Stimulated activated naive CD8-positive, alpha-beta T cell treated with anti-CD3 and anti-CD28 coated beads, Interleukin-15, Interleukin-2, amounts not matched to agents 100 ng/mL and 50 ng/mL, for 24 hours (primary cell): ENCODE measurements at regions not wholly inside any gene's neighbourhood (a gene's known extent, or its start where the extent isn't known, plus 50 kb on each side); places are given as distances from the start of the nearest gene placed in this dataset.
"Not testable (repeated sequence)": the region's sequence is repeated elsewhere in the genome, so short reads cannot be mapped to it uniquely, and the experiment has no call there.

Source experiments
- H3K27ac Mint-ChIP-seq: one replicate; pipeline ENCODE4 v1.8.0; 2021; ENCODE audit warnings: mild to moderate bottlenecking, mixed read lengths
- H3K27me3 Mint-ChIP-seq: one replicate; pipeline ENCODE4 v1.8.0; 2021; ENCODE audit warnings: mixed read lengths
- H3K36me3 Mint-ChIP-seq: one replicate; pipeline ENCODE4 v1.8.0; 2021; ENCODE audit warnings: low read depth, mixed read lengths
- H3K4me1 Mint-ChIP-seq: one replicate; pipeline ENCODE4 v1.8.0; 2021; ENCODE audit warnings: low read depth, mixed read lengths
- H3K4me3 Mint-ChIP-seq: one replicate; pipeline ENCODE4 v1.8.0; 2021; ENCODE audit warnings: mild to moderate bottlenecking, mixed read lengths
- H3K9me3 Mint-ChIP-seq: one replicate; pipeline ENCODE4 v1.8.0; 2021; ENCODE audit warnings: mixed read lengths

GRCh38 chr9:71331603-71332002 lies 210.2 kb upstream of the TRPM3 start:
- H3K36me3 Mint-ChIP-seq: no peaks in the 10 kb centered on the region
- H3K4me3 Mint-ChIP-seq: no peak overlapping the region
- H3K27ac Mint-ChIP-seq: no peak overlapping the region
- H3K27me3 Mint-ChIP-seq: peaks cover 6% of the 10 kb centered on the region
- H3K9me3 Mint-ChIP-seq: peaks cover 3% of the 10 kb centered on the region
- no peaks in the 10 kb centered on the region for H3K4me1 Mint-ChIP-seq

GRCh38 chr9:71329873-71330272 lies 208.5 kb upstream of the TRPM3 start:
- Mint-ChIP-seq H3K27me3 (peaks cover 6% of the 10 kb centered on the region), H3K4me1 (no peaks in the 10 kb centered on the region), H3K4me3 (no peak overlapping the region), H3K36me3 (no peaks in the 10 kb centered on the region), H3K27ac (no peak overlapping the region), H3K9me3 (no peaks in the 10 kb centered on the region)

- no peak overlapping the region for H3K4me3 Mint-ChIP-seq
- H3K27ac Mint-ChIP-seq: no peak overlapping the region
- no peaks in the 10 kb centered on the region for H3K9me3 Mint-ChIP-seq
- no peaks in the 10 kb centered on the region for H3K4me1 Mint-ChIP-seq
- H3K27me3 Mint-ChIP-seq: peaks cover 9% of the 10 kb centered on the region
- no peaks in the 10 kb centered on the region for H3K36me3 Mint-ChIP-seq
Observed at GRCh38 chr9:71326360-71326759, 204.9 kb upstream of the TRPM3 start.

GRCh38 chr9:71323357-71323756 lies 201.9 kb upstream of the TRPM3 start:
- Mint-ChIP-seq H3K36me3 (no peaks in the 10 kb centered on the region), H3K27ac (no peak overlapping the region), H3K4me3 (no peak overlapping the region), H3K27me3 (peaks cover 15% of the 10 kb centered on the region), H3K4me1 (no peaks in the 10 kb centered on the region), H3K9me3 (no peaks in the 10 kb centered on the region)

- peaks cover 15% of the 10 kb centered on the region for H3K27me3 Mint-ChIP-seq
- H3K4me3 Mint-ChIP-seq: no peak overlapping the region
- no peaks in the 10 kb centered on the region for H3K9me3 Mint-ChIP-seq
- no peaks in the 10 kb centered on the region for H3K36me3 Mint-ChIP-seq
- no peaks in the 10 kb centered on the region for H3K4me1 Mint-ChIP-seq
- no peak overlapping the region for H3K27ac Mint-ChIP-seq
Observed at GRCh38 chr9:71322311-71322710, 200.9 kb upstream of the TRPM3 start.

GRCh38 chr9:71308454-71308853 lies 187.0 kb upstream of the TRPM3 start:
- Mint-ChIP-seq H3K4me3 (no peak overlapping the region), H3K27ac (no peak overlapping the region), H3K36me3 (no peaks in the 10 kb centered on the region), H3K9me3 (no peaks in the 10 kb centered on the region), H3K4me1 (no peaks in the 10 kb centered on the region), H3K27me3 (no peaks in the 10 kb centered on the region)

- Mint-ChIP-seq H3K4me1 (no peaks in the 10 kb centered on the region), H3K9me3 (no peaks in the 10 kb centered on the region), H3K27ac (no peak overlapping the region), H3K4me3 (no peak overlapping the region), H3K27me3 (peaks cover 6% of the 10 kb centered on the region), H3K36me3 (no peaks in the 10 kb centered on the region)
Observed at GRCh38 chr9:71306134-71306533, 184.7 kb upstream of the TRPM3 start.

- H3K27ac Mint-ChIP-seq: no peak overlapping the region
- no peaks in the 10 kb centered on the region for H3K4me1 Mint-ChIP-seq
- H3K4me3 Mint-ChIP-seq: no peak overlapping the region
- H3K27me3 Mint-ChIP-seq: peaks cover 15% of the 10 kb centered on the region
- no peaks in the 10 kb centered on the region for H3K9me3 Mint-ChIP-seq
- no peaks in the 10 kb centered on the region for H3K36me3 Mint-ChIP-seq
Observed at GRCh38 chr9:71303351-71303750, 181.9 kb upstream of the TRPM3 start.

GRCh38 chr9:71302776-71303175 lies 181.4 kb upstream of the TRPM3 start:
- no peaks in the 10 kb centered on the region for H3K36me3 Mint-ChIP-seq
- no peak overlapping the region for H3K27ac Mint-ChIP-seq
- H3K4me1 Mint-ChIP-seq: no peaks in the 10 kb centered on the region

GRCh38 chr9:71295928-71296327 lies 174.5 kb upstream of the TRPM3 start:
- Mint-ChIP-seq H3K27me3 (peaks cover 14% of the 10 kb centered on the region), H3K36me3 (no peaks in the 10 kb centered on the region), H3K4me1 (no peaks in the 10 kb centered on the region), H3K4me3 (no peak overlapping the region), H3K27ac (no peak overlapping the region), H3K9me3 (no peaks in the 10 kb centered on the region)

More at GRCh38 chr9:71302776-71303175, 181.4 kb upstream of the TRPM3 start:
- H3K27me3 Mint-ChIP-seq: peaks cover 15% of the 10 kb centered on the region
- no peaks in the 10 kb centered on the region for H3K9me3 Mint-ChIP-seq
- no peak overlapping the region for H3K4me3 Mint-ChIP-seq

GRCh38 chr9:71286146-71286545 lies 164.7 kb upstream of the TRPM3 start:
- Mint-ChIP-seq H3K36me3 (no peaks in the 10 kb centered on the region), H3K27me3 (no peaks in the 10 kb centered on the region), H3K27ac (no peak overlapping the region), H3K9me3 (no peaks in the 10 kb centered on the region), H3K4me3 (no peak overlapping the region), H3K4me1 (no peaks in the 10 kb centered on the region)

GRCh38 chr9:71285191-71285656 lies 163.8 kb upstream of the TRPM3 start:
- Mint-ChIP-seq H3K27ac (no peak overlapping the region), H3K4me1 (no peaks in the 10 kb centered on the region), H3K36me3 (no peaks in the 10 kb centered on the region)

GRCh38 chr9:71282116-71282515 lies 160.7 kb upstream of the TRPM3 start:
- not testable (repeated sequence) for H3K9me3 Mint-ChIP-seq, H3K4me3 Mint-ChIP-seq, H3K27ac Mint-ChIP-seq, H3K27me3 Mint-ChIP-seq, H3K4me1 Mint-ChIP-seq, H3K36me3 Mint-ChIP-seq

More at GRCh38 chr9:71285191-71285656, 163.8 kb upstream of the TRPM3 start:
- Mint-ChIP-seq H3K4me3 (no peak overlapping the region), H3K9me3 (no peaks in the 10 kb centered on the region), H3K27me3 (no peaks in the 10 kb centered on the region)

- Mint-ChIP-seq H3K4me1 (no peaks in the 10 kb centered on the region), H3K27ac (no peak overlapping the region), H3K36me3 (no peaks in the 10 kb centered on the region), H3K9me3 (no peaks in the 10 kb centered on the region), H3K4me3 (no peak overlapping the region), H3K27me3 (peaks cover 3% of the 10 kb centered on the region)
Observed at GRCh38 chr9:71279151-71279739, 157.8 kb upstream of the TRPM3 start.

GRCh38 chr9:71273613-71274012 lies 152.2 kb upstream of the TRPM3 start:
- peaks cover 3% of the 10 kb centered on the region for H3K27me3 Mint-ChIP-seq
- no peaks in the 10 kb centered on the region for H3K4me1 Mint-ChIP-seq
- no peaks in the 10 kb centered on the region for H3K9me3 Mint-ChIP-seq
- H3K36me3 Mint-ChIP-seq: no peaks in the 10 kb centered on the region
- no peak overlapping the region for H3K4me3 Mint-ChIP-seq
- no peak overlapping the region for H3K27ac Mint-ChIP-seq

GRCh38 chr9:71271602-71272001 lies 150.2 kb upstream of the TRPM3 start:
- Mint-ChIP-seq H3K4me3 (no peak overlapping the region), H3K27me3 (peaks cover 9% of the 10 kb centered on the region), H3K36me3 (no peaks in the 10 kb centered on the region), H3K4me1 (no peaks in the 10 kb centered on the region), H3K9me3 (no peaks in the 10 kb centered on the region), H3K27ac (no peak overlapping the region)
